SW480 (cell line): ENCODE measurements at regions not wholly inside any gene's neighbourhood (a gene's known extent, or its start where the extent isn't known, plus 50 kb on each side); places are given as distances from the start of the nearest gene placed in this dataset.

Source experiments
- DNase-seq: peaks from one replicate; pipeline ENCODE4 v3.0.0-alpha.2; 2016; ENCODE audit warnings: low spot score

DNA sequence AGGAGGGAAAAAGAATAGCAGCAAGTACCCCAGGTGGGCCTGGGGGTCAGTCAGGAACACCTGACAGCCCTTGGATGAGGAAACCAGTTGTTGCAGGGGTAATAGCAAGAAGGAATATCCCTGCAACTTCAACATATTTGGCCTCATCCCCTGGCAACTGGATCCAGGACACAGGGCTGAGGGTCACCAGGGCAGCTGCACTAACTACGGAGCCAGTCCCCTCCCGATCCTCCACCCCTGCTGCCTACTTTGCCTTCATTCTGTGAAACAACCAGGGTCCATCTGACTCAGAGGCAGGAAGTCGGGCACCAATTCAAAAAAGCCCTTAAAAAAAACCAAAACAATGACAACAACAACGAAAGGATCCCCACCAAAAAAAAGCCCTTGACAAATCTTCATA is 52.9 kb downstream of the FRMPD3 start:
- no peak for DNase-seq

DNA sequence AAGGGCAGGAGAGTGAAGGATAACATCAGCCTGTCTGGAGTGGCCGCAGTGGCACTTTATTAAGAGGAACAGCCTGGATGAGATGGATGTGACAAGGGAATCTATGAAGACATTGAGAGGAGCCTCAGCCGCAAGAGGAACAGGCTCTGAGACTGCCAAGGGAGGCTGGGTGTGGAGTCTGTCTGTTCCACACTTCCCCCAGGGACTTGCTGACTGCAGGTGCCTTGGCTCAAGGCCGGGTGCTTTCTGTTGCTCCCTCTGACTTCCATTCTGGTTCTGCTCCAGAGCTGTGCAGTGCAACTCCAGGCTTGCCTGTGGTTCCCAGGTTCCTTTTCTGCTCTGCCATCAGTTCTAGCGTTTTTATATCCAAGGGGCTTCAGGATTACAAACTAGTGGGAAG is 54.6 kb downstream of the FRMPD3 start:
- DNase-seq: no peak

- DNase-seq: no peak
Measured at GRCh38 chrX:107505223-107505622, 55.8 kb downstream of the FRMPD3 start.

- no peak for DNase-seq
Measured at GRCh38 chrX:107506596-107507031, 57.2 kb downstream of the FRMPD3 start.

DNA sequence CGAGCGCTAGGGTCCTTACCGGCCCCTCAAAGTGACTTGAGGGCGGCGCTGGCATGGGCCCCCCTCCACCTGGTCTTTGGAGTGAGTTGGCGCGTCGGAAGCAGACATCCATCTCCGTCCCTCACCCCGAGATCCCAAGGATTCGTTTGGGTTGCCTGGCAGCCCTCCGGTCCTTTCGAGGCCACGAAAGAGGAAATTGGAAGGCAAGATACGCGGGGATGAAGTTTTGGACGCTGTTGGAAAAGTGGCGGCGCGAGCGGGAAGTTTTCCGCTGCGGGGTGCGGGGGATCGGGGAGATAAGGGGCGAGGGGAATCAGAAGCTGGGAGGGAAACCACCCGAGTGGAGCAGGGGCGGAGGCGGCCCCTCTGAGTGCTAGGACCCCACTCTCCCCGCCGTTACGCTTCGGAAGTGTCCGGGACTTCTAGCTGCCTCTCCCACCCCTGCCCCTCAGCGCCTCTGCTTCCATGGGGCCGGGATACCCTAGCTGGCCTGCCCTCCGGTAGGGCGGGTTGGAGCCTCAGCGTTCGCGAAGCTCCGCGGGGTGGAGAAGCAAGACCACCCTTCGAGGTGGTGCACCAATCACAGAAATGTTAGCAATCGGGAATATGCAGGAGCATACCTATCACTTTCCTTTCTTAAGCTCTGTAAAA is 57.8 kb downstream of the FRMPD3 start:
- DNase-seq: no peak

DNA sequence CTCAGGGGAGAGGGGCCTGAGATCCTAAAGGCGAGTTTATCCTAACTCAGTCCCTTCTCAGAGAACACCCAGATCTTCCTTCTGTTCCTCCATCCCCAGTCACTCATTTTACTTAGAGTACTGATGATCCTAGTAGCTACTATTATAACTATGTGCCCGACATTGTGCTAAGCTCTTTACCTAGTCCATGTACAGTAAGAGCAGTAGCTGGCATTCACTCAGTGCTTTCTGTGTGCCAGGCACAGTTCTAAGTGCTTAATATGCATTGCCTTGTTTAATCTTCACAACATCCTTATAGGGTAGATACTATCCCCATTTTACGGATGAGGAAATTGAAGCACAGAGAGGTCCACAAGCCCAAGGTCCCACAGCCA is 58.3 kb downstream of the FRMPD3 start:
- no peak for DNase-seq

- DNase-seq: no peak
Measured at GRCh38 chrX:107508925-107509324, 59.5 kb downstream of the FRMPD3 start.

DNA sequence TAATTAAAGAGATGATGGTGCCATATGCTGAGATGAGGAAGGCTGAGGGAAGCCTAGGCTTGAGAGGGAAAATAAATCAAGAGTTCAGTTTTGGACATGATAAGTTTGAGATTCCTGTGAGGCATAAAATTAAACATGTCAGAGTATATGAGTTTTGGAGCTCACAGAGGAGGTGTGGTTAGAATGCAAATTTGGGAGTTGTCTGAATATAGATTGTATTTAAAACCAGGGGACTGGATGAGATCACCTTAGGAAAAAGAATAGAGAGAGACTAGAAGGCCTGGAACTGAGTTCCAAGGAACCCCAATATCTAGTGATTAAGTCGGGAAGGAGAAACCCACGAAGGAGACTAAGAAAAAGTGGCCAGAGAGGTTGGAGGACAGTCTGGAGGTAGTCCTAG is 65.5 kb downstream of the FRMPD3 start:
- no peak for DNase-seq

DNA sequence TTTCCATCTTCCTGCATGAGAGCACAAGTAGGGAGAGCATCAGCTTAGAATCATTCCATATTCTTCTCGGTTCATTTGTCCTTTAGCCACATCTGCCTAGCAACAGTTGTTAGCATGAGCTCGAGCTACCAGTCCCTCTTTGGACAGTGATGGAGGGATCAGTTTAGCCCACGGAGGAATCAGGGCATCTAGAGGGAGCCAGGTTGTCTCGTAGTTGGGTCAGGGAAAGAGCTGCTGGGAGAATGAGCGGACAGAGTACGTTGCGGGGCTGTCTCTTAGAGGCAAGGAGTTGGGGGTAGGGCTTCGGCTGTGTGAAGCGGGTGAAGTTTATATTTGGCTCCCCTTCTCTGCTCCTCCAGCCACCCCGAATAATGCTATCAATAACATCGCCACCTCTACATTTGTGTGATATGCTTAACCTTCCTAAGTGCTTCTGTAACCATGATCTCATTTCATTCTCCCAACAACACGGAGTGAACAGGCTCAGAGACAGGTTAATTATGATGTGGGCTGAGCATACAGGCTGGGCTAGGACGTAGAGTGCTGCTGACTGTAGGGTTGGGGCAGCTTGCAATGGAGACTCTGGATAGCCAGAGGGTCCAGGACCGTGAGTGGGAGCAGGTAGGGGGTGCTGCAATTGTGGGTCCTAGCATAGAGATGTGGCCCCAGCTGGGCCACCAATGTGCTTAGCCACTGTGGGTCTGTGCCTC is 72.6 kb downstream of the FRMPD3 start:
- no peak for DNase-seq

DNA sequence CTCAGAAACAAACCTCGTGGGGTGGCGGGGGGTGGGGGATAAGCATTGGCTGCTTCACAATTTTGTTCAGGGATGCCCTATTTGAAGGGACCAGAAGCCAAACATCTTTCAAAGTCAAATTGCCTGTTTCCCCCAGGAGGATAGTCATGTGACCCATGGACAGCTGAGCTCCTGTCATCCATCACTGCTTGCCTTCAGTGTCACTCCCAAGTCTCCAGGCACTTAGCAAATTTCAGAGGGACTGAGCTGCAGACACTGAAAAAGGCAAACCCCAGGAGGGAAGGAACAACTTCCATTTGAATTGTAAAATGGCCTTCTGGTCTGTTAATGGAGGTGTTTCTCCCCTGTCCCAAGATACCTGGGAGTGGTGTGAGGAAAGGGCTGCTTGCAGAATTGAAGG is 73.4 kb downstream of the FRMPD3 start:
- no peak for DNase-seq

DNA sequence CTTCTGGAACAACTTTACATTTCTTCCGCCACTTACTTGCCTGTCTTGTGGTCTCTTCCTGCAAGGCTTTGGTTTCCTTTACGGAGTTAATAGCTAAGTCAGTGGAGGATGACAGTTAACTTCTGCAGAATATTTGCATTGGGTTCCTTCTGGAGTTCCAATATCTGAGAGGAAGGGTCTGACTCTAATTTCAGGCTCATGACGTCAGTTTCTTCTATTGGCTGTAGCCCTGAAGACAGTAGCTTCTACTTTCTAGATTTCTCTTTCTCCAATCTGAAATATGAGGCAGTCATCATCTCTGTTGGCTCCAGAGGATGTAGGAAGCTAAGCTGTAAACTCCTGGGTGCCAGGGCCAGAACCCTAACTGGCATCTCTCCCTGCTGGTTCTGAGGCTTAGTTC is 76.7 kb downstream of the FRMPD3 start:
- no peak for DNase-seq

GRCh38 chrX:107530141-107530540 is 80.7 kb downstream of the FRMPD3 start:
- DNase-seq: no peak

DNA sequence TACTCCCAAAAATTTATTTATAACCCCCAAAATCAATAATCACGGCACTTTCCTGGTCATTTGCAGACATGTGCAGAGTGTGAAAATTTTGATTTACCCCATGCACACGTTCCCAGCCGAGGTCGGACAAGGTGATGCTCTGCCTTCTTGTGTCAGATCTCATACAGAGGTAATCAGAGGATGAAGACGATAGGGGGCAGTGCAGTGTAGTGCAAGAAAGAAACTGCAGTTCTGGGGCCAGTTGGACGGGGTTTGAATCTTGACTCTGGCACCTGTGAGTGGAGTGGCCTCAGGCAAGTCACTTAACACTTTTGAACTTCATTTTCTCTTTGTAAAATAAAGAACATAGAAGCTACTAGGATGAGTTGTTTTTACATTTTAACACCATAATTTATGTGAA is 88.4 kb downstream of the FRMPD3 start:
- no peak for DNase-seq

- no peak for DNase-seq
Measured at GRCh38 chrX:107541244-107541643, 87.1 kb upstream of the PRPS1 start.

- DNase-seq: no peak
Measured at GRCh38 chrX:107542040-107542439, 86.3 kb upstream of the PRPS1 start.

DNA sequence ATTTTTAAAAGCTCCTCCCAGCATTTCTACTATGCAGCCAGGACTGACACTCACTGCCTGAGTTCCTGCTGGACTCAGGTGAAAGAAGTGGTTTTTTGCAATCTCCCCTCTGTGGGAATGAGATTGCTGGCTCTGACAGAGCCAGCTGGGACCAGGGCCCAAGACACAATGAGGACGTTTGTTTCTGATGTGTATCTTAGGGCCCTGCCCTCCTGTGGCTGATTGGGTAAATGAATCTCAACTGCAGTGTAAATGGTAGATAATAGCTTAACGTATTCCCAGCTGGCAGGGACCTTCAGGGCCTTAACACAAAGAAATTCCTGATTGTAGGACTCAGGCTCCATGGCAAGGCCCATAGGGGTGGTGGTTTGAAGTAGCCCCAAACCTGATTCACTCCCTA is 85.8 kb upstream of the PRPS1 start:
- peak; percentile 39 for DNase-seq

- DNase-seq: no peak
Measured at GRCh38 chrX:107547621-107548020, 80.7 kb upstream of the PRPS1 start.

GRCh38 chrX:107548775-107549174 is 79.5 kb upstream of the PRPS1 start:
- DNase-seq: no peak

DNA sequence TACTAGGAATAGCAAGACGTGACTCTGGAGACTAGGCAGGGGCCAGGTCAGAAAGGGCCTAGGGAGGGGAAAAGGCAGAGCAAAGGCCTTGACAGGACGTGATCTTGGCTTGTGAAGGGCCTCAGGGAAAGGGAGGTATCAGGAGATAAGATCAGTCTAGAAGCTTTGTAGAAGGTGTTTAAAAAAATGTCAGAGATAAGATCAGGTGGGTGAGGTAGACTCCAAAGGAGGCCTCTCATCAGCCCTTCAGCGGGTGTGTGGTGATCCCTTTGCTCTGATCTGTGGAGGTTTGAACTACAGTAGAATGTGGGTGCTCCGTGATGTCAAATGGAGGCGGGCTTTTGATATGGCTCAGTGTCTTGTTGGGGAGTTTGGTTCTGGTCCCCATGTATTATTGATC is 78.8 kb upstream of the PRPS1 start:
- DNase-seq: no peak

DNA sequence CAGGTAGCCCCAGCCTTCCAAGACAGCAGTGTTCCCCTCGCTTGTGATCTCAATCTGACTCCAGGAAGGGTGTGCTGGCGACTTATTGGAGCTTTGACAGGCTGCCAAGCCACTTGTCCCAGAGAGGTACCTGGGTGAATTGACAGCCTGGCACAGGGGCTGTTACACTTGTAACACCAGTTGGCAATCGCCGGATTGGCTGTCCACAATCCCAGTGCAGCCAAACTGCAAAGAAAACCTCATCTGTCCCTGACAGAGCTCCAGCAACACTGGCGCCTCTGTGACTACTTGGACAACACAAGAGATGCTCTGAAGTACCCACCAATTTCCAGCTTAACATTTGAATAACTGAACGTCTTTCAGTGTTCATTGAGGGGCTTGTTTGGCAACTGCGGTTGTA is 76.8 kb upstream of the PRPS1 start:
- DNase-seq: no peak

GRCh38 chrX:107552930-107553329 is 75.4 kb upstream of the PRPS1 start:
- no peak for DNase-seq

DNA sequence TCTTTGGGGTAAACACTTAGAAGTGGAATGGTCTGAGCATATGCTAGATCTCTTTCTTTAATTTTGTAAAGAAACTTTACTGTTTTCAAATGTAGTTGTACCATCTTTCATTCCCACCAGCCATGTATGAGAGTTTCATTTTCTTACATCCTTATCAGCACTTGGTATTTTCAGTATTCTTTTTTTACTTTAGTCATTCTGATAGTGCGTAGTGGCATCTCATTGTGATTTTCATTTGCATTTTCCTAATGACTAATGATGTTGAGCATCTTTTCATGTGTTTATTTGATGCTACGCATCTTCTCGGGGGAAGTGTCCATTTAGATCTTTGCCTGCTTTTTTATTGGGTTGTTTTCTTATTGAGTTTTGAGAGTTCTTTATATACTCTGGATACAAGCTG is 71.3 kb upstream of the PRPS1 start:
- DNase-seq: no peak

GRCh38 chrX:107559506-107559905 is 68.8 kb upstream of the PRPS1 start:
- no peak for DNase-seq

- no peak for DNase-seq
Measured at GRCh38 chrX:107560041-107560440, 68.3 kb upstream of the PRPS1 start.
